ENCODE measurements at regions not wholly inside any gene's neighbourhood (a gene's known extent, or its start where the extent isn't known, plus 50 kb on each side); places are given as distances from the start of the nearest gene placed in this dataset.

GRCh38 chr14:51354846-51355245 is 114.8 kb downstream of the TMX1 start:
- no peak for FAIRE-seq
- H3K27ac ChIP-seq (ENCODE audit: low read depth in 2 of 2, low read length in 2 of 2): no peak overlapping the region
- H3K4me3 ChIP-seq (ENCODE audit: low read length in 3 of 3): no peak overlapping the region
- no peak for DNase-seq
- intact Hi-C loops (cut with DNase I): no loop called here
- no peaks in the 10 kb centered on the region for H3K27me3 ChIP-seq (ENCODE audit: control insufficient read depth, insufficient read depth, low read length)
- H3K4me1 ChIP-seq (ENCODE audit: control insufficient read depth in 2 of 3, insufficient read depth in 2 of 3, low read depth in 1 of 3, low read length in 3 of 3): no peaks in the 10 kb centered on the region
- H3K36me3 ChIP-seq (ENCODE audit: control insufficient read depth in 2 of 3, insufficient read depth in 3 of 3, low read length in 3 of 3): no peaks in the 10 kb centered on the region
- H3K9me3 ChIP-seq (ENCODE audit: control insufficient read depth in 2 of 3, insufficient read depth in 1 of 3, low read length in 3 of 3): no peaks in the 10 kb centered on the region
- H3K9ac ChIP-seq (ENCODE audit: low read length in 3 of 3): no peak overlapping the region
- TF ChIP-seq CTCF (IDR thresholded peaks at IDR 0.05; ENCODE audit: borderline replicate concordance, extremely low read depth, insufficient read depth): no peak

GRCh38 chr14:51356381-51356780 is 116.3 kb downstream of the TMX1 start:
- Histone ChIP-seq H3K4me1 (ENCODE audit: control insufficient read depth in 2 of 3, insufficient read depth in 2 of 3, low read depth in 1 of 3, low read length in 3 of 3) (no peaks in the 10 kb centered on the region), H3K9ac (ENCODE audit: low read length in 3 of 3) (no peak overlapping the region), H3K27ac (ENCODE audit: low read depth in 2 of 2, low read length in 2 of 2) (no peak overlapping the region), H3K27me3 (ENCODE audit: control insufficient read depth, insufficient read depth, low read length) (no peaks in the 10 kb centered on the region), H3K9me3 (ENCODE audit: control insufficient read depth in 2 of 3, insufficient read depth in 1 of 3, low read length in 3 of 3) (no peaks in the 10 kb centered on the region), H3K4me3 (ENCODE audit: low read length in 3 of 3) (no peak overlapping the region), H3K36me3 (ENCODE audit: control insufficient read depth in 2 of 3, insufficient read depth in 3 of 3, low read length in 3 of 3) (no peaks in the 10 kb centered on the region)
- intact Hi-C loops (cut with DNase I): no loop called here
- FAIRE-seq (no peak), DNase-seq (no peak)
- TF ChIP-seq CTCF (IDR thresholded peaks at IDR 0.05; ENCODE audit: borderline replicate concordance, extremely low read depth, insufficient read depth): no peak

- no peak for TF ChIP-seq CTCF (IDR thresholded peaks at IDR 0.05; ENCODE audit: borderline replicate concordance, extremely low read depth, insufficient read depth)
- no peaks in the 10 kb centered on the region for H3K27me3 ChIP-seq (ENCODE audit: control insufficient read depth, insufficient read depth, low read length)
- FAIRE-seq (no peak), DNase-seq (no peak)
- intact Hi-C loops (cut with DNase I): no loop called here
- no peaks in the 10 kb centered on the region for H3K9me3 ChIP-seq (ENCODE audit: control insufficient read depth in 2 of 3, insufficient read depth in 1 of 3, low read length in 3 of 3)
- H3K4me1 ChIP-seq (ENCODE audit: control insufficient read depth in 2 of 3, insufficient read depth in 2 of 3, low read depth in 1 of 3, low read length in 3 of 3): no peaks in the 10 kb centered on the region
- no peak overlapping the region for H3K9ac ChIP-seq (ENCODE audit: low read length in 3 of 3)
- no peaks in the 10 kb centered on the region for H3K36me3 ChIP-seq (ENCODE audit: control insufficient read depth in 2 of 3, insufficient read depth in 3 of 3, low read length in 3 of 3)
- no peak overlapping the region for H3K27ac ChIP-seq (ENCODE audit: low read depth in 2 of 2, low read length in 2 of 2)
- H3K4me3 ChIP-seq (ENCODE audit: low read length in 3 of 3): no peak overlapping the region
Measured at GRCh38 chr14:51357250-51357649, 117.2 kb downstream of the TMX1 start.

DNA sequence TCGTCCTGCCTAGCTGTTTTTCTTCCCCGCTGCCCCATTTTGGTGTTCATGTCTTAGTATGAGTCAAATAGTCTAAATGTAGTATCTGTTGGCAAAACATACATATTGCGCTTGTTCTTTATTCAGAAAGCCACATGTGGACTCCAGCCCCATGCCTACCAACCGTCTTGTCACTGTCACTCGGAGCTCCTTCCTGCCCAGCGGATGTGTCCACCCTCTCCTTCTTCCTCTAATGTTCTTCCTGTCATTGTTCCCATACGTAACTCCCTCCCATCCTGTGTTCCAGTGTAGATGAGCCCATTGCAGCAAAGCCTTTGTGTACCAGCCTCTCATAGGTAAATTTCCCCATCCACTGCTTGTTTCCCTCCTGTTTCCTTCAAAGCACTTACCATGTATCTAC is 120.5 kb downstream of the TMX1 start:
- no peaks in the 10 kb centered on the region for H3K4me1 ChIP-seq (ENCODE audit: control insufficient read depth in 2 of 3, insufficient read depth in 2 of 3, low read depth in 1 of 3, low read length in 3 of 3)
- intact Hi-C loops (cut with DNase I): no loop called here
- no peaks in the 10 kb centered on the region for H3K27me3 ChIP-seq (ENCODE audit: control insufficient read depth, insufficient read depth, low read length)
- TF ChIP-seq CTCF (IDR thresholded peaks at IDR 0.05; ENCODE audit: borderline replicate concordance, extremely low read depth, insufficient read depth): no peak
- H3K36me3 ChIP-seq (ENCODE audit: control insufficient read depth in 2 of 3, insufficient read depth in 3 of 3, low read length in 3 of 3): no peaks in the 10 kb centered on the region
- no peak overlapping the region for H3K4me3 ChIP-seq (ENCODE audit: low read length in 3 of 3)
- H3K27ac ChIP-seq (ENCODE audit: low read depth in 2 of 2, low read length in 2 of 2): no peak overlapping the region
- DNase-seq (no peak), FAIRE-seq (no peak)
- no peaks in the 10 kb centered on the region for H3K9me3 ChIP-seq (ENCODE audit: control insufficient read depth in 2 of 3, insufficient read depth in 1 of 3, low read length in 3 of 3)
- H3K9ac ChIP-seq (ENCODE audit: low read length in 3 of 3): no peak overlapping the region

All from kidney (tissue), 13 donors.